GM23338 (cell line): ENCODE measurements at regions not wholly inside any gene's neighbourhood (a gene's known extent, or its start where the extent isn't known, plus 50 kb on each side); places are given as distances from the start of the nearest gene placed in this dataset.

Experiments used
- ATAC-seq: fragments of 200-7000 bp; cut with Tn5 transposase; 3 replicates; pipeline ENCODE4 v1.9.1; 2020
- DNase-seq: peaks from one replicate; pipeline ENCODE4 v3.0.0-alpha.2; 2015; ENCODE audit warnings: low spot score
- H2AFZ ChIP-seq: fragments of 200-600 bp; sonication (generic); 2 replicates; pipeline ENCODE4 v1.8.0; 2016; ENCODE audit warnings: antibody characterized with exemption, mild to moderate bottlenecking, moderate library complexity
- H3F3A ChIP-seq: fragments of 200-600 bp; sonication (generic); replicated peaks from 2 replicates; pipeline ENCODE4 v1.8.0; 2017; ENCODE audit warnings: antibody characterized with exemption, mixed run types, low read depth
- H3K27ac ChIP-seq: fragments of 200-600 bp; sonication (generic); 2 replicates; pipeline ENCODE4 v1.6.1; 2016; ENCODE audit warnings: low read depth
- H3K27me3 ChIP-seq: fragments of 200-600 bp; sonication (generic); 2 replicates; pipeline ENCODE4 v1.8.0; 2016; ENCODE audit warnings: mild to moderate bottlenecking, mixed run types, moderate library complexity; ENCODE audit not compliant: insufficient read depth
- H3K36me3 ChIP-seq: fragments of 200-600 bp; sonication (generic); 2 replicates; pipeline ENCODE4 v1.8.0; 2016; ENCODE audit warnings: mild to moderate bottlenecking; ENCODE audit not compliant: insufficient read depth
- H3K4me1 ChIP-seq: fragments of 200-600 bp; sonication (generic); 2 replicates; pipeline ENCODE4 v1.8.0; 2016; ENCODE audit warnings: mild to moderate bottlenecking, moderate library complexity; ENCODE audit not compliant: insufficient read depth
- H3K4me2 ChIP-seq: fragments of 200-600 bp; sonication (generic); 2 replicates; pipeline ENCODE4 v1.7.1; 2017; ENCODE audit warnings: mixed run types
- H3K4me3 ChIP-seq: fragments of 200-600 bp; sonication (generic); 2 replicates; pipeline ENCODE4 v1.6.1; 2016; ENCODE audit warnings: mixed run types
- H3K79me2 ChIP-seq: fragments of 200-600 bp; sonication (generic); replicated peaks from 2 replicates; pipeline ENCODE4 v1.8.0; 2017; ENCODE audit warnings: mild to moderate bottlenecking; ENCODE audit not compliant: insufficient read depth
- H3K9me2 ChIP-seq: fragments of 200-600 bp; sonication (generic); 2 replicates; pipeline ENCODE4 v1.8.0; 2017; ENCODE audit not compliant: insufficient read depth
- H4K20me1 ChIP-seq: fragments of 200-600 bp; sonication (generic); replicated peaks from 2 replicates; pipeline ENCODE4 v1.8.0; 2017; ENCODE audit warnings: mild to moderate bottlenecking; ENCODE audit not compliant: insufficient read depth
- H3K27ac Mint-ChIP-seq: 2 replicates; pipeline ENCODE4 v1.8.0; 2020; ENCODE audit warnings: inconsistent platforms, mild to moderate bottlenecking, moderate library complexity, mixed read lengths
- H3K27me3 Mint-ChIP-seq: 3 replicates; pipeline ENCODE4 v1.8.0; 2022; ENCODE audit warnings: low read depth, mild to moderate bottlenecking, moderate library complexity, mixed read lengths, inconsistent platforms; ENCODE audit not compliant: insufficient read depth, poor library complexity
- H3K36me3 Mint-ChIP-seq: 3 replicates; pipeline ENCODE4 v1.8.0; 2021; ENCODE audit warnings: low read depth, mild to moderate bottlenecking, inconsistent platforms, moderate library complexity, mixed read lengths
- H3K4me1 Mint-ChIP-seq: 3 replicates; pipeline ENCODE4 v1.8.0; 2020; ENCODE audit warnings: mild to moderate bottlenecking, inconsistent platforms, mixed read lengths
- H3K4me3 Mint-ChIP-seq: 3 replicates; pipeline ENCODE4 v1.8.0; 2021; ENCODE audit warnings: moderate library complexity, mild to moderate bottlenecking, inconsistent platforms, mixed read lengths
- H3K9me3 Mint-ChIP-seq: 3 replicates; pipeline ENCODE4 v1.8.0; 2020; ENCODE audit warnings: moderate library complexity, mild to moderate bottlenecking, inconsistent platforms, mixed read lengths
- CREB1 ChIP-seq: fragments of 250-450 bp; sonication (Bioruptor Pico); IDR thresholded peaks from 2 replicates; pipeline ENCODE4 v1.5.0; 2020; ENCODE audit warnings: low read depth, mild to moderate bottlenecking, moderate library complexity
- EZH2 ChIP-seq: fragments of 200-600 bp; sonication (generic); IDR thresholded peaks from one replicate; pipeline ENCODE4 v1.8.0; 2017; ENCODE audit warnings: antibody characterized with exemption, mild to moderate bottlenecking, low read depth; ENCODE audit not compliant: unreplicated experiment
- EZH2phosphoT487 ChIP-seq: fragments of 200-600 bp; sonication (generic); IDR thresholded peaks from one replicate; pipeline ENCODE4 v1.8.1; 2018; ENCODE audit warnings: antibody characterized with exemption; ENCODE audit not compliant: unreplicated experiment
- JUNB ChIP-seq: IDR thresholded peaks from one replicate; pipeline ENCODE4 v1.6.1; 2016; ENCODE audit warnings: antibody characterized with exemption; ENCODE audit not compliant: unreplicated experiment
- POLR2AphosphoS5 ChIP-seq: IDR thresholded peaks from 2 replicates; pipeline ENCODE4 v1.6.1; 2016; ENCODE audit warnings: antibody characterized with exemption, low read depth
- STAT1 ChIP-seq: IDR thresholded peaks from one replicate; pipeline ENCODE4 v1.6.1; 2016; ENCODE audit warnings: antibody characterized with exemption; ENCODE audit not compliant: unreplicated experiment
- ZNF114 ChIP-seq: fragments of 250-450 bp; sonication (Bioruptor Pico); IDR thresholded peaks from 2 replicates; pipeline ENCODE4 v1.5.0; 2020; ENCODE audit warnings: mild to moderate bottlenecking, moderate library complexity
- TF ChIP-seq, protein P1 (sequence below), 2 experiments: fragments of 200-600 bp in 1 of 2; sonication (generic) in 1 of 2; conservative IDR thresholded peaks; 2 replicates each; pipeline versions ENCODE4 v1.5.1 to v1.6.1; 2016 to 2017; ENCODE audit warnings: antibody characterized with exemption in 2 of 2, low read depth in 2 of 2, mild to moderate bottlenecking in 2 of 2, moderate library complexity in 1 of 2
- TF ChIP-seq, protein P2 (sequence below): IDR thresholded peaks from one replicate; pipeline ENCODE4 v1.6.1; 2018; ENCODE audit warnings: antibody characterized with exemption; ENCODE audit not compliant: unreplicated experiment
- TF ChIP-seq, protein P3 (sequence below): IDR thresholded peaks from 2 replicates; pipeline ENCODE4 v1.6.1; 2016; ENCODE audit warnings: antibody characterized with exemption

DNA sequence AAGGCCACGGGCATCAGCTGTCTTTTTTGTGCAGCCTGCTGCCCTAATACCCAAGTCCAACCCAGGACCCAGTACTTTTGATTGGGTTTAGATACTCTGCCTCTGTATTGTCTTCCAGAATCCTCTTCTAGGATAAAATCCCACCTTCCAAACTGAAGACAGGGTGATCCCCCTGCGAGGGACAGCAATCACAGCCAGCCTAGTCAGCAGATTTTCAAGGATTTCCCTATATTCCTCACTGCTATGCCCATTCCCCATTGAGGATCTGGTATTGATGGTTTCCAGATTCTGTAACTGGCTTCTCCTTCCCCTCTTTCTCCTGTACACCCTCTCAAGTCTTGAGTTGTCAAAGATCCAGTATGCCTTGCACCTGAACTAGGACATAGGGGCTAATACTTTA lies 389.4 kb downstream of the TRIM36 start:
- 0 out of 2 replicates have a peak, but pooled peaks cover 3% of the 10 kb centered on the region for H3K9me2 ChIP-seq
- no peak overlapping the region for H3K27ac ChIP-seq
- TF ChIP-seq JUNB (no peak), EZH2phosphoT487 (no peak), STAT1 (no peak), POLR2AphosphoS5 (no peak)
- TF ChIP-seq, protein P1, sequence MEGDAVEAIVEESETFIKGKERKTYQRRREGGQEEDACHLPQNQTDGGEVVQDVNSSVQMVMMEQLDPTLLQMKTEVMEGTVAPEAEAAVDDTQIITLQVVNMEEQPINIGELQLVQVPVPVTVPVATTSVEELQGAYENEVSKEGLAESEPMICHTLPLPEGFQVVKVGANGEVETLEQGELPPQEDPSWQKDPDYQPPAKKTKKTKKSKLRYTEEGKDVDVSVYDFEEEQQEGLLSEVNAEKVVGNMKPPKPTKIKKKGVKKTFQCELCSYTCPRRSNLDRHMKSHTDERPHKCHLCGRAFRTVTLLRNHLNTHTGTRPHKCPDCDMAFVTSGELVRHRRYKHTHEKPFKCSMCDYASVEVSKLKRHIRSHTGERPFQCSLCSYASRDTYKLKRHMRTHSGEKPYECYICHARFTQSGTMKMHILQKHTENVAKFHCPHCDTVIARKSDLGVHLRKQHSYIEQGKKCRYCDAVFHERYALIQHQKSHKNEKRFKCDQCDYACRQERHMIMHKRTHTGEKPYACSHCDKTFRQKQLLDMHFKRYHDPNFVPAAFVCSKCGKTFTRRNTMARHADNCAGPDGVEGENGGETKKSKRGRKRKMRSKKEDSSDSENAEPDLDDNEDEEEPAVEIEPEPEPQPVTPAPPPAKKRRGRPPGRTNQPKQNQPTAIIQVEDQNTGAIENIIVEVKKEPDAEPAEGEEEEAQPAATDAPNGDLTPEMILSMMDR (conservative IDR thresholded peaks at IDR 0.05; ENCODE audit: low read depth in 2 of 2): no peak
- TF ChIP-seq, protein P2, sequence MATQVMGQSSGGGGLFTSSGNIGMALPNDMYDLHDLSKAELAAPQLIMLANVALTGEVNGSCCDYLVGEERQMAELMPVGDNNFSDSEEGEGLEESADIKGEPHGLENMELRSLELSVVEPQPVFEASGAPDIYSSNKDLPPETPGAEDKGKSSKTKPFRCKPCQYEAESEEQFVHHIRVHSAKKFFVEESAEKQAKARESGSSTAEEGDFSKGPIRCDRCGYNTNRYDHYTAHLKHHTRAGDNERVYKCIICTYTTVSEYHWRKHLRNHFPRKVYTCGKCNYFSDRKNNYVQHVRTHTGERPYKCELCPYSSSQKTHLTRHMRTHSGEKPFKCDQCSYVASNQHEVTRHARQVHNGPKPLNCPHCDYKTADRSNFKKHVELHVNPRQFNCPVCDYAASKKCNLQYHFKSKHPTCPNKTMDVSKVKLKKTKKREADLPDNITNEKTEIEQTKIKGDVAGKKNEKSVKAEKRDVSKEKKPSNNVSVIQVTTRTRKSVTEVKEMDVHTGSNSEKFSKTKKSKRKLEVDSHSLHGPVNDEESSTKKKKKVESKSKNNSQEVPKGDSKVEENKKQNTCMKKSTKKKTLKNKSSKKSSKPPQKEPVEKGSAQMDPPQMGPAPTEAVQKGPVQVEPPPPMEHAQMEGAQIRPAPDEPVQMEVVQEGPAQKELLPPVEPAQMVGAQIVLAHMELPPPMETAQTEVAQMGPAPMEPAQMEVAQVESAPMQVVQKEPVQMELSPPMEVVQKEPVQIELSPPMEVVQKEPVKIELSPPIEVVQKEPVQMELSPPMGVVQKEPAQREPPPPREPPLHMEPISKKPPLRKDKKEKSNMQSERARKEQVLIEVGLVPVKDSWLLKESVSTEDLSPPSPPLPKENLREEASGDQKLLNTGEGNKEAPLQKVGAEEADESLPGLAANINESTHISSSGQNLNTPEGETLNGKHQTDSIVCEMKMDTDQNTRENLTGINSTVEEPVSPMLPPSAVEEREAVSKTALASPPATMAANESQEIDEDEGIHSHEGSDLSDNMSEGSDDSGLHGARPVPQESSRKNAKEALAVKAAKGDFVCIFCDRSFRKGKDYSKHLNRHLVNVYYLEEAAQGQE: no peak
- H3K4me2 ChIP-seq: no peak overlapping the region
- Mint-ChIP-seq H3K36me3 (no peaks in the 10 kb centered on the region), H3K27ac (no peak overlapping the region), H3K9me3 (no peaks in the 10 kb centered on the region), H3K4me1 (no peaks in the 10 kb centered on the region), H3K4me3 (no peak overlapping the region), H3K27me3 (no peaks in the 10 kb centered on the region)
- no peak for DNase-seq
- H3K79me2 ChIP-seq: no peaks in the 10 kb centered on the region
- H2AFZ ChIP-seq: no peak overlapping the region
- H3K4me1 ChIP-seq: no peaks in the 10 kb centered on the region
- H3K4me3 ChIP-seq: no peak overlapping the region
- no peaks in the 10 kb centered on the region for H3K27me3 ChIP-seq
- no peak for ATAC-seq
- no peaks in the 10 kb centered on the region for H3F3A ChIP-seq
- no peaks in the 10 kb centered on the region for H4K20me1 ChIP-seq
- H3K36me3 ChIP-seq: no peaks in the 10 kb centered on the region

DNA sequence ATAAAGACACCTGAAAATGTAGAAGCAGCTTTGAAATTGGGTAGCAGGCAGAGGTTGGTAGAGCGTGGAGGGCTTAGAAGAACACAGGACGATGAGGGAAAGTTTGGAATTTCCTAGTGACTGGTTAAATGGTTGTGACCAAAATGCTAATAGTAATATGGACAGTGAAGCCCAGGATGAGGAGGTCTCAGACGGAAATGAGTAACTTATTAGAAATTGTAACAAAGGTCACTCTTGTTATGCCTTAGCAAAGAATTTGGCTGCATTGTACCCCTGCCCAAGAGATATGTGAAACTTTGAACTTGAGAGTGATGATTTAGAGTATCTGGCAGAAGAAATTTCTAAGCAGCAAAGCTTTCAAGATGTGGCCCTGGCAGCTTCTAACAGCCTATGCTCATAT lies 382.5 kb downstream of the KCNN2 start:
- Histone ChIP-seq H3K27ac (no peak overlapping the region), H3K4me1 (no peaks in the 10 kb centered on the region), H3F3A (no peaks in the 10 kb centered on the region), H2AFZ (no peak overlapping the region), H4K20me1 (no peaks in the 10 kb centered on the region), H3K9me2 (no peaks in the 10 kb centered on the region), H3K27me3 (no peaks in the 10 kb centered on the region), H3K4me3 (no peak overlapping the region), H3K36me3 (no peaks in the 10 kb centered on the region), H3K4me2 (no peak overlapping the region), H3K79me2 (no peaks in the 10 kb centered on the region)
- DNase-seq: no peak
- Mint-ChIP-seq H3K27ac (no peak overlapping the region), H3K9me3 (no peaks in the 10 kb centered on the region; the same call in 1 of the 3 replicates), H3K4me3 (no peak overlapping the region), H3K27me3 (peaks cover 4% of the 10 kb centered on the region), H3K4me1 (no peaks in the 10 kb centered on the region), H3K36me3 (no peaks in the 10 kb centered on the region)
- no peak for TF ChIP-seq POLR2AphosphoS5
- TF ChIP-seq STAT1: no peak
- TF ChIP-seq ZNF114 (CRISPR knock-in tag): no peak
- no peak for TF ChIP-seq CREB1 (CRISPR knock-in tag)
- no peak for TF ChIP-seq JUNB
- no peak for TF ChIP-seq EZH2
- TF ChIP-seq, protein P3, sequence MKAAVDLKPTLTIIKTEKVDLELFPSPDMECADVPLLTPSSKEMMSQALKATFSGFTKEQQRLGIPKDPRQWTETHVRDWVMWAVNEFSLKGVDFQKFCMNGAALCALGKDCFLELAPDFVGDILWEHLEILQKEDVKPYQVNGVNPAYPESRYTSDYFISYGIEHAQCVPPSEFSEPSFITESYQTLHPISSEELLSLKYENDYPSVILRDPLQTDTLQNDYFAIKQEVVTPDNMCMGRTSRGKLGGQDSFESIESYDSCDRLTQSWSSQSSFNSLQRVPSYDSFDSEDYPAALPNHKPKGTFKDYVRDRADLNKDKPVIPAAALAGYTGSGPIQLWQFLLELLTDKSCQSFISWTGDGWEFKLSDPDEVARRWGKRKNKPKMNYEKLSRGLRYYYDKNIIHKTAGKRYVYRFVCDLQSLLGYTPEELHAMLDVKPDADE: no peak
- no peak for ATAC-seq
